ENCODE measurements at regions not wholly inside any gene's neighbourhood (a gene's known extent, or its start where the extent isn't known, plus 50 kb on each side); places are given as distances from the start of the nearest gene placed in this dataset.
A peak's percentile ranks its signal among the peaks of the same experiment; 100 is the strongest.

DNA sequence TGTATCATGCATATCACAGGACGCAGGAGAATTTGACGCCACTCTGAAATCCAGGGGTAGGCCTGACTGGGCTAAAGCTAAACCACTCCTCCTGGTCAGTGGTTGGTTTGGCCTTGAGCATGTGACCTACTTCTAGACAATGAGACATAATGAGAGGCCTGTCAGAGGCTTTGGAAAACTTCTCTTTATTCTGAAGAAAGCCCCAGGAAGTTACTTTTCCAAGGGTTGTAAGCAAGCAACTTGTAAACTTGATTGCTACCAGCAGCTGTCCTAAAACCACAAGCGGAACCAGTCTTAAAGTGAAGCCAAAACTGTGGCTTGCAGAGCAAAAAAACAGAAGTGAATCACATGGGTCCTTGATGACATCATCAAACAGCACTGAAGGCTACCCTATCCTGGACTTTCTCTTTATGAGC lies 138.2 kb upstream of the COX10 start:
- no peak for TF ChIP-seq ZFX (IDR thresholded peaks at IDR 0.05)
- no peak for TF ChIP-seq CTCF (conservative IDR thresholded peaks at IDR 0.05)
- H3K27ac ChIP-seq, result no peak overlapping the region

GRCh38 chr17:13931800-13932460 lies 137.4 kb upstream of the COX10 start:
- TF ChIP-seq CTCF (conservative IDR thresholded peaks at IDR 0.05), result no peak
- no peak for TF ChIP-seq ZFX (IDR thresholded peaks at IDR 0.05)
- no peak overlapping the region for H3K27ac ChIP-seq

DNA sequence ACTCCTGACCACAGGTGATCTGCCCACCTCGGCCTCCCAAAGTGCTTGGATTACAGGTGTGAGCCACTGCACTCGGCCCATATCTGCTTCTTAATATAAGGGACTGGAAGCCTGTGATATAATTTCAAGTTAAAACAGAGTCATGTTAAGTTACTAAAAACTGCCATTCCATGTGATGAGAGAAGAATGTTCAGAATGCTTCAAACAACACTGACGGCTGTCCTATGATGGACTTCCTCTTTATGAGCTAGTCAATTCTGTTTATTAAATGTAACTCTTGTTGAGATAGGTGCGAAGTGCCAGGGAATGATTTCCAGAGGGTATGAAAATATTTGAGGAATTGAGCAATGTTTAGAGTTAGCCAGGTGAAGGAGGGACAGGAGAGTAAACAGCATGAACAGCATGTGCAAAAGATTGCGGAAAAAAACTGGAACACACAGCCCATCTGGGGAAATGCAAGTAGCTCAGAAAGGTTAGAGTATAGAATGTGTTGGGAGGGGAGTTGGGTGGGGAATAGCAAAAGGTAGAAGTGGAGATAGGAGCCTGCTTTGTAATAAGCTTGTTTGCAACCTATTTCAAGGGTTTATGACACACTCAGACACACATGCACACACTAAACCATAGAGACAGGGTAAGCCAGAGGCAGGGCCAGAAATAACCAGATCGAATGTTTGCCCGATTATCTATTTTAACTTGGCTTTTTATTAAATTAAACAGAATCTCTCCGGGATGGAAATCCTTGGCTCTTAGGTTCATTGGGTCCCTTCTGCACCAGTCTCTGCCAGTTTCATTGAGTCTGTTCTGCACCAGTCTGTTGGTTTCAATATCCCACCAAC lies 135.6 kb upstream of the COX10 start:
- TF ChIP-seq CTCF (conservative IDR thresholded peaks at IDR 0.05), result no peak
- TF ChIP-seq ZFX (IDR thresholded peaks at IDR 0.05), result no peak
- no peak overlapping the region for H3K27ac ChIP-seq

GRCh38 chr17:13939222-13939621 lies 130.1 kb upstream of the COX10 start:
- no peak for TF ChIP-seq ZFX (IDR thresholded peaks at IDR 0.05)
- no peak for TF ChIP-seq CTCF (conservative IDR thresholded peaks at IDR 0.05)
- H3K27ac ChIP-seq, result no peak overlapping the region

- TF ChIP-seq ZFX (IDR thresholded peaks at IDR 0.05), result no peak
- peak; percentile 23 for TF ChIP-seq CTCF (conservative IDR thresholded peaks at IDR 0.05)
- H3K27ac ChIP-seq, result no peak overlapping the region
Observed at GRCh38 chr17:13940858-13941665, 128.2 kb upstream of the COX10 start.

GRCh38 chr17:13941781-13942180 lies 127.5 kb upstream of the COX10 start:
- H3K27ac ChIP-seq, result no peak overlapping the region
- TF ChIP-seq CTCF (conservative IDR thresholded peaks at IDR 0.05), result no peak
- no peak for TF ChIP-seq ZFX (IDR thresholded peaks at IDR 0.05)

Data from C4-2B (cell line).